Fibroblast of pulmonary artery (primary cell): ENCODE measurements at regions not wholly inside any gene's neighbourhood (a gene's known extent, or its start where the extent isn't known, plus 50 kb on each side); places are given as distances from the start of the nearest gene placed in this dataset.

Experiments
- DNase-seq: peaks from one replicate; pipeline ENCODE4 v3.0.0-alpha.2; 2010; ENCODE audit warnings: low read depth
- H3K4me3 ChIP-seq: replicated peaks from 2 replicates; pipeline ENCODE4 v1.5.1; 2011; ENCODE audit warnings: low read depth, mild to moderate bottlenecking, control low read depth, low read length, moderate library complexity
- TF ChIP-seq, protein P1 (sequence below): IDR thresholded peaks from 2 replicates; pipeline ENCODE4 v1.5.1; 2011; ENCODE audit warnings: mild to moderate bottlenecking, control low read depth, low read length, inconsistent platforms; ENCODE audit errors: missing control alignments

GRCh38 chr2:152930501-152930900 is 212.1 kb downstream of the ARL6IP6 start:
- TF ChIP-seq, protein P1, sequence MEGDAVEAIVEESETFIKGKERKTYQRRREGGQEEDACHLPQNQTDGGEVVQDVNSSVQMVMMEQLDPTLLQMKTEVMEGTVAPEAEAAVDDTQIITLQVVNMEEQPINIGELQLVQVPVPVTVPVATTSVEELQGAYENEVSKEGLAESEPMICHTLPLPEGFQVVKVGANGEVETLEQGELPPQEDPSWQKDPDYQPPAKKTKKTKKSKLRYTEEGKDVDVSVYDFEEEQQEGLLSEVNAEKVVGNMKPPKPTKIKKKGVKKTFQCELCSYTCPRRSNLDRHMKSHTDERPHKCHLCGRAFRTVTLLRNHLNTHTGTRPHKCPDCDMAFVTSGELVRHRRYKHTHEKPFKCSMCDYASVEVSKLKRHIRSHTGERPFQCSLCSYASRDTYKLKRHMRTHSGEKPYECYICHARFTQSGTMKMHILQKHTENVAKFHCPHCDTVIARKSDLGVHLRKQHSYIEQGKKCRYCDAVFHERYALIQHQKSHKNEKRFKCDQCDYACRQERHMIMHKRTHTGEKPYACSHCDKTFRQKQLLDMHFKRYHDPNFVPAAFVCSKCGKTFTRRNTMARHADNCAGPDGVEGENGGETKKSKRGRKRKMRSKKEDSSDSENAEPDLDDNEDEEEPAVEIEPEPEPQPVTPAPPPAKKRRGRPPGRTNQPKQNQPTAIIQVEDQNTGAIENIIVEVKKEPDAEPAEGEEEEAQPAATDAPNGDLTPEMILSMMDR: no peak
- no peak overlapping the region for H3K4me3 ChIP-seq
- no peak for DNase-seq

DNA sequence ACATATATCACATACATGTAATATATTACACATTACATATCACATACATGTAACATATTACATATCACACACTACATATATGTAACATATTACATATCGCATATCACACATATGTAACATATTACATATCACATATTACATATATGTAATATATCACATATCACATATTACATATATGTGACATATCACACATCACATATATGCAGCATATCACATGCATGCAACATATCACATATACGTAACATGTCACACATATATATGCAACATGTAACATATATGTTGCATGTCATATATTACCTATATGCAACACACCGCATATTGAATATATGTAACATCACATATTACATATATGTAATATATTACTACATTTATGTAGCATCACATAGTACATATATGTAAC is 211.2 kb downstream of the ARL6IP6 start:
- H3K4me3 ChIP-seq: no peak overlapping the region
- no peak for DNase-seq

GRCh38 chr2:152925547-152926448 is 207.4 kb downstream of the ARL6IP6 start:
- TF ChIP-seq, protein P1: peak; percentile 56
- no peak overlapping the region for H3K4me3 ChIP-seq
- DNase-seq: peak; percentile 42

More for the DNA sequence above, 211.2 kb downstream of the ARL6IP6 start:
- TF ChIP-seq, protein P1: no peak

GRCh38 chr2:152924722-152925121 is 206.3 kb downstream of the ARL6IP6 start:
- no peak for DNase-seq
- TF ChIP-seq, protein P1: no peak
- no peak overlapping the region for H3K4me3 ChIP-seq

GRCh38 chr2:152924219-152924618 is 205.8 kb downstream of the ARL6IP6 start:
- TF ChIP-seq, protein P1: no peak
- DNase-seq: no peak

GRCh38 chr2:152920846-152921245 is 202.4 kb downstream of the ARL6IP6 start:
- H3K4me3 ChIP-seq: no peak overlapping the region
- TF ChIP-seq, protein P1: no peak
- no peak for DNase-seq

More at GRCh38 chr2:152924219-152924618, 205.8 kb downstream of the ARL6IP6 start:
- H3K4me3 ChIP-seq: no peak overlapping the region

DNA sequence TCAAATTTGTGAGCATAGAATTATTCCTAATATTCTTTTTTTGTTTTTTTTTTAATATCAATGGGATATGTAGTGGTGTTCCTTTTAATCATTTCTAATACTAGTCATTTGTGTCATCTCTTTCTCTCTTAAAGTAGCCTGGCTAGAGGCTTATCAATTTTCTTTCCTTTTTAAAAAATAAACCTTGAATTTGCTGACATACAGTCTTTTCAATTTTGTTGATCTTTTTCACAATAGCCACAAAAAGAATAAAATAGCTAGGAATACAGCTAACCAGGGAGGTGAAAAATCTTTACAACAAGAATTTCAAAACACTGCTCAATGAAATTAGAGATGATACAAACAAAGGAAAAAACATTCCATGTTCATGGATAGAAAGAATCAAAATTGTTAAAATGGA is 192.6 kb downstream of the ARL6IP6 start:
- TF ChIP-seq, protein P1: no peak
- H3K4me3 ChIP-seq: no peak overlapping the region
- no peak for DNase-seq
